H1 (cell line): ENCODE measurements at regions not wholly inside any gene's neighbourhood (a gene's known extent, or its start where the extent isn't known, plus 50 kb on each side); places are given as distances from the start of the nearest gene placed in this dataset.

Experiments used
- CHD7 ChIP-seq: fragments of 300-600 bp; sonication (generic); IDR thresholded peaks from 2 replicates; pipeline ENCODE4 v1.7.1; 2012; ENCODE audit warnings: low read length, moderate library complexity, mild to moderate bottlenecking, inconsistent platforms; ENCODE audit not compliant: insufficient replicate concordance

- TF ChIP-seq CHD7: no peak
Measured at GRCh38 chr6:22083119-22083518, 213.7 kb downstream of the PRL start (continued).
